ENCODE measurements at regions not wholly inside any gene's neighbourhood (a gene's known extent, or its start where the extent isn't known, plus 50 kb on each side); places are given as distances from the start of the nearest gene placed in this dataset.
"Not testable (repeated sequence)": the region's sequence is repeated elsewhere in the genome, so short reads cannot be mapped to it uniquely, and the experiment has no call there.

- DNase-seq = no peak
Observed at GRCh38 chr12:97005174-97005573, 98.1 kb downstream of the NEDD1 start.

- DNase-seq = no peak
Observed at GRCh38 chr12:97005646-97006045, 98.6 kb downstream of the NEDD1 start.

GRCh38 chr12:97006585-97006984 is 99.5 kb downstream of the NEDD1 start:
- DNase-seq = no peak

- DNase-seq = no peak
Observed at GRCh38 chr12:97016163-97016562, 109.1 kb downstream of the NEDD1 start.

GRCh38 chr12:97017213-97017612 is 110.2 kb downstream of the NEDD1 start:
- DNase-seq = no peak

- no peak for DNase-seq
Observed at GRCh38 chr12:97022536-97023230, 115.6 kb downstream of the NEDD1 start.

- DNase-seq = no peak
Observed at GRCh38 chr12:97024393-97024792, 117.3 kb downstream of the NEDD1 start.

- DNase-seq = no peak
Observed at GRCh38 chr12:97026901-97027300, 119.8 kb downstream of the NEDD1 start.

GRCh38 chr12:97027482-97027881 is 120.4 kb downstream of the NEDD1 start:
- no peak for DNase-seq

- no peak for DNase-seq
Observed at GRCh38 chr12:97038131-97038530, 131.1 kb downstream of the NEDD1 start.

GRCh38 chr12:97038834-97039233 is 131.8 kb downstream of the NEDD1 start:
- no peak for DNase-seq

GRCh38 chr12:97046901-97047300 is 139.8 kb downstream of the NEDD1 start:
- no peak for DNase-seq

GRCh38 chr12:97047361-97047760 is 140.3 kb downstream of the NEDD1 start:
- no peak for DNase-seq

GRCh38 chr12:97048421-97049035 is 141.5 kb downstream of the NEDD1 start:
- no peak for DNase-seq

- DNase-seq = no peak
Observed at GRCh38 chr12:97050509-97050908, 143.5 kb downstream of the NEDD1 start.

- no peak for DNase-seq
Observed at GRCh38 chr12:97051341-97051740, 144.3 kb downstream of the NEDD1 start.

- no peak for DNase-seq
Observed at GRCh38 chr12:97061171-97061570, 154.1 kb downstream of the NEDD1 start.

GRCh38 chr12:97063292-97063935 is 156.4 kb downstream of the NEDD1 start:
- DNase-seq = no peak

GRCh38 chr12:97075161-97075933 is 168.3 kb downstream of the NEDD1 start:
- no peak for DNase-seq

GRCh38 chr12:97075934-97076630 is 169.0 kb downstream of the NEDD1 start:
- no peak for DNase-seq

- DNase-seq = not testable (repeated sequence)
Observed at GRCh38 chr12:97076912-97077311, 169.9 kb downstream of the NEDD1 start.

- DNase-seq = no peak
Observed at GRCh38 chr12:97082029-97082428, 175.0 kb downstream of the NEDD1 start.

GRCh38 chr12:97093187-97093683 is 186.2 kb downstream of the NEDD1 start:
- DNase-seq = no peak
